Mucosa of descending colon (tissue), 3 donors: ENCODE measurements at regions not wholly inside any gene's neighbourhood (a gene's known extent, or its start where the extent isn't known, plus 50 kb on each side); places are given as distances from the start of the nearest gene placed in this dataset.

Experiments
- ATAC-seq: fragments of 200-7000 bp; cut with Tn5 transposase; one replicate; pipeline ENCODE4 v1.9.1; 2020; ENCODE audit warnings: mild to moderate bottlenecking, moderate library complexity
- DNase-seq, 3 donors: peaks; one replicate each; pipeline ENCODE4 v3.0.0-alpha.2; 2020
- H3K36me3 ChIP-seq: fragments of 200-600 bp; one replicate; pipeline ENCODE4 v1.8.0; 2021; ENCODE audit warnings: low read depth, mild to moderate bottlenecking
- H3K4me1 ChIP-seq: fragments of 200-600 bp; one replicate; pipeline ENCODE4 v1.8.0; 2021; ENCODE audit warnings: low read depth, mild to moderate bottlenecking
- H3K4me3 ChIP-seq: fragments of 200-600 bp; one replicate; pipeline ENCODE4 v1.8.0; 2021; ENCODE audit warnings: mild to moderate bottlenecking
- H3K9me3 ChIP-seq: fragments of 200-600 bp; one replicate; pipeline ENCODE4 v1.8.0; 2021; ENCODE audit warnings: mild to moderate bottlenecking
- CTCF ChIP-seq: fragments of 200-600 bp; IDR thresholded peaks from one replicate; pipeline ENCODE4 v1.8.0; 2022; ENCODE audit warnings: antibody characterized with exemption, mild to moderate bottlenecking
- intact Hi-C, 2 donors: fragments of 100-400 bp; cut with DNase I in 1 of 2; cut with micrococcal nuclease in 1 of 2; formaldehyde crosslinking; loops; one replicate each; pipeline versions ENCODE4 v1.11.0 to v1.11.1; 2022; cut with DNase I, micrococcal nuclease
- donor health status: DM: no; HTN: no; CAD: no; lungs with moderate emphysema.
- donor health status: DM: no; HTN: no; CAD: no.
- donor health status: DM: no; HTN: yes; CAD: no.

GRCh38 chr3:28669870-28670269 is 321.2 kb upstream of the AZI2 start:
- no peak for DNase-seq
- TF ChIP-seq CTCF = no peak

GRCh38 chr3:28672406-28672805 is 323.8 kb upstream of the AZI2 start:
- Histone ChIP-seq H3K36me3 (no peaks in the 10 kb centered on the region), H3K4me3 (no peak overlapping the region), H3K4me1 (no peaks in the 10 kb centered on the region), H3K9me3 (no peaks in the 10 kb centered on the region)
- no peak for DNase-seq
- TF ChIP-seq CTCF = no peak
- intact Hi-C loops = no loop called here
- no peak for ATAC-seq

More at GRCh38 chr3:28669870-28670269, 321.2 kb upstream of the AZI2 start:
- H3K4me3 ChIP-seq = no peak overlapping the region
- intact Hi-C loops = no loop called here
- no peaks in the 10 kb centered on the region for H3K9me3 ChIP-seq
- ATAC-seq = no peak
- H3K4me1 ChIP-seq = no peaks in the 10 kb centered on the region
- no peaks in the 10 kb centered on the region for H3K36me3 ChIP-seq

- no peaks in the 10 kb centered on the region for H3K9me3 ChIP-seq
- H3K4me3 ChIP-seq = no peak overlapping the region
- intact Hi-C loops = no loop called here
- DNase-seq (no peak), ATAC-seq (no peak)
- no peaks in the 10 kb centered on the region for H3K4me1 ChIP-seq
- TF ChIP-seq CTCF = no peak
- no peaks in the 10 kb centered on the region for H3K36me3 ChIP-seq
Measured at GRCh38 chr3:28673446-28673845, 324.8 kb upstream of the AZI2 start.

GRCh38 chr3:28674212-28674611 is 325.6 kb upstream of the AZI2 start:
- ATAC-seq (no peak), DNase-seq (no peak)
- intact Hi-C loops = no loop called here
- TF ChIP-seq CTCF = no peak
- H3K9me3 ChIP-seq = no peaks in the 10 kb centered on the region
- H3K36me3 ChIP-seq = no peaks in the 10 kb centered on the region
- H3K4me1 ChIP-seq = no peaks in the 10 kb centered on the region
- H3K4me3 ChIP-seq = no peak overlapping the region

GRCh38 chr3:28677581-28677980 is 329.0 kb upstream of the AZI2 start:
- ATAC-seq = no peak
- intact Hi-C loops = no loop called here
- no peaks in the 10 kb centered on the region for H3K36me3 ChIP-seq

More at GRCh38 chr3:28677581-28677980, 329.0 kb upstream of the AZI2 start:
- no peak for TF ChIP-seq CTCF
- H3K4me3 ChIP-seq = no peak overlapping the region
- DNase-seq = no peak
- H3K9me3 ChIP-seq = no peaks in the 10 kb centered on the region
- no peaks in the 10 kb centered on the region for H3K4me1 ChIP-seq
